Tibial nerve (tissue), 3 donors: ENCODE measurements at regions not wholly inside any gene's neighbourhood (a gene's known extent, or its start where the extent isn't known, plus 50 kb on each side); places are given as distances from the start of the nearest gene placed in this dataset.

Source experiments
- CTCF ChIP-seq, 5 experiments: fragments of 200-600 bp in 3 of 5; fragments of 450-650 bp in 2 of 5; sonication (generic) in 3 of 5; IDR thresholded peaks; one replicate each; pipeline ENCODE4 v1.5.1; 2016 to 2019; ENCODE audit warnings: antibody characterized with exemption in 5 of 5, mild to moderate bottlenecking in 3 of 5, moderate library complexity in 2 of 5
- POLR2A ChIP-seq, 2 donors: fragments of 450-650 bp; IDR thresholded peaks; one replicate each; pipeline ENCODE4 v1.6.1; 2017; ENCODE audit warnings: antibody characterized with exemption in 2 of 2, mild to moderate bottlenecking in 2 of 2, moderate library complexity in 2 of 2

- TF ChIP-seq CTCF (IDR thresholded peaks at IDR 0.05) (no peak), POLR2A (IDR thresholded peaks at IDR 0.05) (no peak)
These were observed 82.6 kb upstream of the FUT8 start for GRCh38 chr14:65329911-65330310.
